HCT116 (cell line): ENCODE measurements at regions not wholly inside any gene's neighbourhood (a gene's known extent, or its start where the extent isn't known, plus 50 kb on each side); places are given as distances from the start of the nearest gene placed in this dataset.

ENCODE experiments used
- ATAC-seq: fragments of 200-7000 bp; cut with Tn5 transposase; 2 replicates; pipeline ENCODE4 v1.9.1; 2020; ENCODE audit warnings: mild to moderate bottlenecking, moderate library complexity
- BruUV-seq: library from RNA; stranded (reverse); fragments of 400-500 nt; replicated peaks from 2 replicates; lab custom pipeline; 2021; lab: Mats Ljungman, UMichigan
- CTCF ChIA-PET: fragments of 300-600 bp; sonication (Branson Sonifier 250); formaldehyde crosslinking; loops from one replicate; lab custom pipeline; 2021; ENCODE audit warnings: antibody characterized with exemption; lab: Charles Lee
- POLR2A ChIA-PET: fragments of 300-600, 350-600 bp; sonication (Branson Sonifier 250); formaldehyde crosslinking; loops from one replicate; lab custom pipeline; 2021; ENCODE audit warnings: antibody characterized with exemption; lab: Charles Lee
- RAD21 ChIA-PET, 2 experiments: fragments of 300-600 bp; sonication (Branson Sonifier 250); formaldehyde crosslinking; loops; one replicate each; lab custom pipeline; 2023; ENCODE audit warnings: low total read pairs in 2 of 2; ENCODE audit not compliant: uncharacterized antibody in 2 of 2, unreplicated experiment in 2 of 2, low non-redundant PET in 1 of 2; lab: Charles Lee
- DNase-seq: peaks from one replicate; pipeline ENCODE4 v3.0.0-alpha.2; 2010; ENCODE audit warnings: low read depth, low spot score
- H2AFZ ChIP-seq: fragments of 200-600 bp; shearing (Covaris generic), sonication (generic); 2 replicates; pipeline ENCODE4 v1.6.1; 2017; ENCODE audit warnings: low read depth, mixed run types, mixed read lengths, antibody characterized with exemption, low read length; ENCODE audit not compliant: poor library complexity, severe bottlenecking
- H3K27ac ChIP-seq: 2 replicates; pipeline ENCODE4 v1.5.1; 2012; ENCODE audit warnings: low read depth, low read length
- H3K27me3 ChIP-seq: fragments of 200-600 bp; sonication (generic); 2 replicates; pipeline ENCODE4 v1.6.1; 2016; ENCODE audit warnings: mixed run types, low read length, mixed read lengths; ENCODE audit not compliant: insufficient read depth
- H3K36me3 ChIP-seq, 2 experiments: fragments of 200-500 bp in 1 of 2; fragments of 200-600 bp in 1 of 2; sonication (Bioruptor generic) in 1 of 2; sonication (generic) in 1 of 2; 2 replicates each; pipeline versions ENCODE4 v1.5.1 to v1.6.1; 2014 to 2016; ENCODE audit warnings: low read length in 2 of 2, inconsistent platforms in 1 of 2, mixed read lengths in 1 of 2, mixed run types in 1 of 2; ENCODE audit not compliant: insufficient read depth in 2 of 2, control insufficient read depth in 1 of 2
- H3K4me1 ChIP-seq, 2 experiments: fragments of 200-600 bp in 1 of 2; sonication (generic) in 1 of 2; 2 replicates each; pipeline versions ENCODE4 v1.5.1 to v1.6.1; 2012 to 2017; ENCODE audit warnings: low read length in 2 of 2, inconsistent platforms in 1 of 2, mild to moderate bottlenecking in 1 of 2, mixed read lengths in 1 of 2, mixed run types in 1 of 2, moderate library complexity in 1 of 2; ENCODE audit not compliant: insufficient read depth in 2 of 2, control insufficient read depth in 1 of 2
- H3K4me2 ChIP-seq: fragments of 200-600 bp; sonication (generic); 2 replicates; pipeline ENCODE4 v1.6.1; 2017; ENCODE audit warnings: mixed run types, low read length, mixed read lengths
- H3K4me3 ChIP-seq, 2 experiments: fragments of 200-600 bp in 1 of 2; sonication (generic) in 1 of 2; replicated peaks in 1 of 2; 2 replicates each; pipeline ENCODE4 v1.5.1; 2011 to 2016; ENCODE audit warnings: low read length in 2 of 2, control low read depth in 1 of 2, low read depth in 1 of 2, mild to moderate bottlenecking in 1 of 2, mixed read lengths in 1 of 2, mixed run types in 1 of 2
- H3K79me2 ChIP-seq: fragments of 200-600 bp; sonication (generic); 2 replicates; pipeline ENCODE4 v1.6.1; 2017; ENCODE audit warnings: mild to moderate bottlenecking, mixed run types, low read length, moderate library complexity, mixed read lengths; ENCODE audit not compliant: insufficient read depth
- H3K9ac ChIP-seq: fragments of 200-600 bp; sonication (generic); 2 replicates; pipeline ENCODE4 v1.6.1; 2016; ENCODE audit warnings: low read length, mixed read lengths
- H3K9me2 ChIP-seq: fragments of 200-600 bp; sonication (generic), shearing (Covaris generic); 2 replicates; pipeline ENCODE4 v1.6.1; 2017; ENCODE audit warnings: mixed run types, mild to moderate bottlenecking, moderate library complexity; ENCODE audit not compliant: insufficient read depth
- H3K9me3 ChIP-seq, 2 experiments: fragments of 200-500 bp in 1 of 2; fragments of 200-600 bp in 1 of 2; sonication (Bioruptor generic) in 1 of 2; sonication (generic) in 1 of 2; 2 replicates each; pipeline ENCODE4 v1.6.1; 2014 to 2017; ENCODE audit warnings: low read length in 2 of 2, mixed read lengths in 2 of 2, inconsistent platforms in 1 of 2, low read depth in 1 of 2, mild to moderate bottlenecking in 1 of 2, mixed run types in 1 of 2, moderate library complexity in 1 of 2; ENCODE audit not compliant: control insufficient read depth in 1 of 2, insufficient read depth in 1 of 2
- H4K20me1 ChIP-seq: fragments of 200-600 bp; sonication (generic), shearing (Covaris generic); 2 replicates; pipeline ENCODE4 v1.6.1; 2017; ENCODE audit warnings: mixed run types, mild to moderate bottlenecking, moderate library complexity; ENCODE audit not compliant: insufficient read depth
- ELF1 ChIP-seq: IDR thresholded peaks from 2 replicates; pipeline ENCODE4 v1.6.1; 2012; ENCODE audit warnings: low read depth, borderline replicate concordance
- FOSL1 ChIP-seq: IDR thresholded peaks from 2 replicates; pipeline ENCODE4 v1.6.1; 2012; ENCODE audit warnings: low read depth
- MAX ChIP-seq: IDR thresholded peaks from 2 replicates; pipeline ENCODE4 v1.6.1; 2012
- POLR2A ChIP-seq: IDR thresholded peaks from 2 replicates; pipeline ENCODE4 v1.7.0; 2011; ENCODE audit warnings: borderline replicate concordance; ENCODE audit not compliant: insufficient read depth, insufficient read length; ENCODE audit errors: extremely low read depth
- REST ChIP-seq: IDR thresholded peaks from 2 replicates; pipeline ENCODE4 v1.6.1; 2012; ENCODE audit warnings: low read depth
- SIN3A ChIP-seq: IDR thresholded peaks from 2 replicates; pipeline ENCODE4 v1.6.1; 2012; ENCODE audit warnings: low read depth
- SP1 ChIP-seq: IDR thresholded peaks from 2 replicates; pipeline ENCODE4 v1.6.1; 2012; ENCODE audit warnings: low read depth
- SRF ChIP-seq: IDR thresholded peaks from 2 replicates; pipeline ENCODE4 v1.6.1; 2012; ENCODE audit warnings: low read depth
- TCF7L2 ChIP-seq: IDR thresholded peaks from 2 replicates; pipeline ENCODE4 v1.7.0; 2011; ENCODE audit warnings: borderline replicate concordance, inconsistent platforms; ENCODE audit not compliant: insufficient read depth, insufficient read length; ENCODE audit errors: extremely low read depth
- YY1 ChIP-seq: IDR thresholded peaks from 2 replicates; pipeline ENCODE4 v1.6.1; 2011; ENCODE audit warnings: low read length, low read depth, moderate library complexity, mild to moderate bottlenecking; ENCODE audit not compliant: insufficient replicate concordance; ENCODE audit errors: extremely low read depth
- intact Hi-C: fragments of 100-400 bp; cut with micrococcal nuclease; formaldehyde crosslinking; loops from 2 replicates; pipeline ENCODE4 v1.10.0; 2022

GRCh38 chr9:71368157-71368556, 246.7 kb upstream of the TRPM3 start:
- no peaks in the 10 kb centered on the region for H3K9me3 ChIP-seq
- ATAC-seq (no peak), DNase-seq (no peak)
- intact Hi-C loops: no loop called here
- no peak overlapping the region for H2AFZ ChIP-seq
- H3K36me3 ChIP-seq: no peaks in the 10 kb centered on the region
- no peak overlapping the region for H3K9ac ChIP-seq
- ChIA-PET RAD21 (no interaction called here), CTCF (no interaction called here), POLR2A (no interaction called here)
- TF ChIP-seq TCF7L2 (no peak), POLR2A (no peak), MAX (no peak), REST (no peak), YY1 (no peak), SIN3A (no peak), SP1 (no peak), SRF (no peak), ELF1 (no peak), FOSL1 (no peak)
- no peaks in the 10 kb centered on the region for H3K9me2 ChIP-seq
- H4K20me1 ChIP-seq: no peaks in the 10 kb centered on the region
- no TSS peak for BruUV-seq
- no peak overlapping the region for H3K4me2 ChIP-seq
- peaks cover 22% of the 10 kb centered on the region for H3K27me3 ChIP-seq
- no peak overlapping the region for H3K4me3 ChIP-seq
- H3K27ac ChIP-seq: no peak overlapping the region
- H3K79me2 ChIP-seq: no peaks in the 10 kb centered on the region
- H3K4me1 ChIP-seq: no peaks in the 10 kb centered on the region
